GM23338 (cell line): ENCODE measurements at regions not wholly inside any gene's neighbourhood (a gene's known extent, or its start where the extent isn't known, plus 50 kb on each side); places are given as distances from the start of the nearest gene placed in this dataset.

Source experiments
- ATAC-seq: fragments of 200-7000 bp; cut with Tn5 transposase; 3 replicates; pipeline ENCODE4 v1.9.1; 2020
- DNase-seq: peaks from one replicate; pipeline ENCODE4 v3.0.0-alpha.2; 2015; ENCODE audit warnings: low spot score
- H2AFZ ChIP-seq: fragments of 200-600 bp; sonication (generic); 2 replicates; pipeline ENCODE4 v1.8.0; 2016; ENCODE audit warnings: antibody characterized with exemption, mild to moderate bottlenecking, moderate library complexity
- H3F3A ChIP-seq: fragments of 200-600 bp; sonication (generic); replicated peaks from 2 replicates; pipeline ENCODE4 v1.8.0; 2017; ENCODE audit warnings: antibody characterized with exemption, mixed run types, low read depth
- H3K27ac ChIP-seq: fragments of 200-600 bp; sonication (generic); 2 replicates; pipeline ENCODE4 v1.6.1; 2016; ENCODE audit warnings: low read depth
- H3K27me3 ChIP-seq: fragments of 200-600 bp; sonication (generic); 2 replicates; pipeline ENCODE4 v1.8.0; 2016; ENCODE audit warnings: mild to moderate bottlenecking, mixed run types, moderate library complexity; ENCODE audit not compliant: insufficient read depth
- H3K36me3 ChIP-seq: fragments of 200-600 bp; sonication (generic); 2 replicates; pipeline ENCODE4 v1.8.0; 2016; ENCODE audit warnings: mild to moderate bottlenecking; ENCODE audit not compliant: insufficient read depth
- H3K4me1 ChIP-seq: fragments of 200-600 bp; sonication (generic); 2 replicates; pipeline ENCODE4 v1.8.0; 2016; ENCODE audit warnings: mild to moderate bottlenecking, moderate library complexity; ENCODE audit not compliant: insufficient read depth
- H3K4me2 ChIP-seq: fragments of 200-600 bp; sonication (generic); 2 replicates; pipeline ENCODE4 v1.7.1; 2017; ENCODE audit warnings: mixed run types
- H3K4me3 ChIP-seq: fragments of 200-600 bp; sonication (generic); 2 replicates; pipeline ENCODE4 v1.6.1; 2016; ENCODE audit warnings: mixed run types
- H3K79me2 ChIP-seq: fragments of 200-600 bp; sonication (generic); replicated peaks from 2 replicates; pipeline ENCODE4 v1.8.0; 2017; ENCODE audit warnings: mild to moderate bottlenecking; ENCODE audit not compliant: insufficient read depth
- H3K9me2 ChIP-seq: fragments of 200-600 bp; sonication (generic); 2 replicates; pipeline ENCODE4 v1.8.0; 2017; ENCODE audit not compliant: insufficient read depth
- H4K20me1 ChIP-seq: fragments of 200-600 bp; sonication (generic); replicated peaks from 2 replicates; pipeline ENCODE4 v1.8.0; 2017; ENCODE audit warnings: mild to moderate bottlenecking; ENCODE audit not compliant: insufficient read depth
- H3K27ac Mint-ChIP-seq: 2 replicates; pipeline ENCODE4 v1.8.0; 2020; ENCODE audit warnings: inconsistent platforms, mild to moderate bottlenecking, moderate library complexity, mixed read lengths
- H3K27me3 Mint-ChIP-seq: 3 replicates; pipeline ENCODE4 v1.8.0; 2022; ENCODE audit warnings: low read depth, mild to moderate bottlenecking, moderate library complexity, mixed read lengths, inconsistent platforms; ENCODE audit not compliant: insufficient read depth, poor library complexity
- H3K36me3 Mint-ChIP-seq: 3 replicates; pipeline ENCODE4 v1.8.0; 2021; ENCODE audit warnings: low read depth, mild to moderate bottlenecking, inconsistent platforms, moderate library complexity, mixed read lengths
- H3K4me1 Mint-ChIP-seq: 3 replicates; pipeline ENCODE4 v1.8.0; 2020; ENCODE audit warnings: mild to moderate bottlenecking, inconsistent platforms, mixed read lengths
- H3K4me3 Mint-ChIP-seq: 3 replicates; pipeline ENCODE4 v1.8.0; 2021; ENCODE audit warnings: moderate library complexity, mild to moderate bottlenecking, inconsistent platforms, mixed read lengths
- H3K9me3 Mint-ChIP-seq: 3 replicates; pipeline ENCODE4 v1.8.0; 2020; ENCODE audit warnings: moderate library complexity, mild to moderate bottlenecking, inconsistent platforms, mixed read lengths
- CREB1 ChIP-seq: fragments of 250-450 bp; sonication (Bioruptor Pico); IDR thresholded peaks from 2 replicates; pipeline ENCODE4 v1.5.0; 2020; ENCODE audit warnings: low read depth, mild to moderate bottlenecking, moderate library complexity
- CTCF ChIP-seq, 2 experiments: fragments of 200-600 bp in 1 of 2; sonication (generic) in 1 of 2; conservative IDR thresholded peaks; 2 replicates each; pipeline versions ENCODE4 v1.5.1 to v1.6.1; 2016 to 2017; ENCODE audit warnings: antibody characterized with exemption in 2 of 2, low read depth in 2 of 2, mild to moderate bottlenecking in 2 of 2, moderate library complexity in 1 of 2
- ETS1 ChIP-seq: IDR thresholded peaks from 2 replicates; pipeline ENCODE4 v1.6.1; 2016; ENCODE audit warnings: antibody characterized with exemption
- EZH2 ChIP-seq: fragments of 200-600 bp; sonication (generic); IDR thresholded peaks from one replicate; pipeline ENCODE4 v1.8.0; 2017; ENCODE audit warnings: antibody characterized with exemption, mild to moderate bottlenecking, low read depth; ENCODE audit not compliant: unreplicated experiment
- EZH2phosphoT487 ChIP-seq: fragments of 200-600 bp; sonication (generic); IDR thresholded peaks from one replicate; pipeline ENCODE4 v1.8.1; 2018; ENCODE audit warnings: antibody characterized with exemption; ENCODE audit not compliant: unreplicated experiment
- JUNB ChIP-seq: IDR thresholded peaks from one replicate; pipeline ENCODE4 v1.6.1; 2016; ENCODE audit warnings: antibody characterized with exemption; ENCODE audit not compliant: unreplicated experiment
- NANOG ChIP-seq: IDR thresholded peaks from 2 replicates; pipeline ENCODE4 v1.6.1; 2016; ENCODE audit warnings: antibody characterized with exemption, borderline replicate concordance
- POLR2AphosphoS5 ChIP-seq: IDR thresholded peaks from 2 replicates; pipeline ENCODE4 v1.6.1; 2016; ENCODE audit warnings: antibody characterized with exemption, low read depth
- REST ChIP-seq: IDR thresholded peaks from one replicate; pipeline ENCODE4 v1.6.1; 2018; ENCODE audit warnings: antibody characterized with exemption; ENCODE audit not compliant: unreplicated experiment
- STAT1 ChIP-seq: IDR thresholded peaks from one replicate; pipeline ENCODE4 v1.6.1; 2016; ENCODE audit warnings: antibody characterized with exemption; ENCODE audit not compliant: unreplicated experiment
- ZNF114 ChIP-seq: fragments of 250-450 bp; sonication (Bioruptor Pico); IDR thresholded peaks from 2 replicates; pipeline ENCODE4 v1.5.0; 2020; ENCODE audit warnings: mild to moderate bottlenecking, moderate library complexity
- ZNF331 ChIP-seq: fragments of 250-450 bp; sonication (Bioruptor Pico); IDR thresholded peaks from 2 replicates; pipeline ENCODE4 v1.5.0; 2020; ENCODE audit warnings: low read depth, mild to moderate bottlenecking, moderate library complexity
- ZNF462 ChIP-seq: fragments of 250-450 bp; sonication (Bioruptor Pico); IDR thresholded peaks from 2 replicates; pipeline ENCODE4 v1.5.0; 2020; ENCODE audit warnings: mild to moderate bottlenecking, moderate library complexity

- Histone ChIP-seq H4K20me1 (no peaks in the 10 kb centered on the region), H3K79me2 (no peaks in the 10 kb centered on the region), H2AFZ (no peak overlapping the region), H3K36me3 (no peaks in the 10 kb centered on the region), H3K27me3 (no peaks in the 10 kb centered on the region), H3K4me2 (no peak overlapping the region), H3K9me2 (no peaks in the 10 kb centered on the region), H3F3A (no peaks in the 10 kb centered on the region), H3K27ac (no peak overlapping the region), H3K4me3 (no peak overlapping the region), H3K4me1 (no peaks in the 10 kb centered on the region)
- TF ChIP-seq ETS1 (no peak), POLR2AphosphoS5 (no peak), STAT1 (no peak), ZNF462 (no peak), REST (no peak), EZH2 (no peak), CTCF (conservative IDR thresholded peaks at IDR 0.05; ENCODE audit: low read depth in 2 of 2) (no peak), EZH2phosphoT487 (no peak), JUNB (no peak), ZNF114 (CRISPR knock-in tag) (no peak), NANOG (no peak), ZNF331 (no peak), CREB1 (CRISPR knock-in tag) (no peak)
- H3K9me3 Mint-ChIP-seq: no peaks in the 10 kb centered on the region
- H3K4me1 Mint-ChIP-seq: no peaks in the 10 kb centered on the region
- no peak overlapping the region for H3K4me3 Mint-ChIP-seq
- H3K36me3 Mint-ChIP-seq: no peaks in the 10 kb centered on the region
- H3K27me3 Mint-ChIP-seq: no peaks in the 10 kb centered on the region
- no peak overlapping the region for H3K27ac Mint-ChIP-seq
- DNase-seq (no peak), ATAC-seq (no peak)
These were observed 164.1 kb upstream of the KCNQ5 start for GRCh38 chr6:72457738-72458137.
